ENCODE measurements at regions not wholly inside any gene's neighbourhood (a gene's known extent, or its start where the extent isn't known, plus 50 kb on each side); places are given as distances from the start of the nearest gene placed in this dataset.

DNA sequence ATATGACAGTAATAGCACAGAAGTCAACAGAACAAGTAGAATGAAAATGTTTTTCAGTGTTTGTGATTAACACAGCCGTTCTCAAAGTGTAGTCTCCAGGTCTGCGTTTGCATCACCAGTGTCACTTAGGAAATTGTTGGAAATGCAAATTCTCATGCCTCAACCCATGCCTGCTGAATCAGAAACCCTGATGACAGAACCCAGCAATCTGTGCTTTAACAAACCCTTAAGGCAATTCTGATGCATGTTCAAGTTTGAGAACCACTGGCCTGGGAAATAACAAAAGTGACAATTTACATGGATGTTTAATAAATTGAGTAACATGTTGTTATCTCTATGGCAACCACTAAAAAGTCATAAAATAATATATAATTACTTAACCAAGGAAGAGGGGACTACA is 103.1 kb upstream of the ATP11B start:
- ChIA-PET POLR2A (no interaction called here), CTCF (interaction anchor here (1.2 kb wide), 1 partner anchor 8 kb away, joined by 3 read pairs; no protein-coding TSS in a partner anchor)
- DNase-seq, result no peak
- Mint-ChIP-seq H3K27me3 (peaks cover 46% of the 10 kb centered on the region), H3K36me3 (ENCODE audit: low read depth) (no peaks in the 10 kb centered on the region), H3K4me3 (no peak overlapping the region), H3K4me1 (no peaks in the 10 kb centered on the region), H3K9me3 (no peaks in the 10 kb centered on the region), H3K27ac (no peak overlapping the region)

DNA sequence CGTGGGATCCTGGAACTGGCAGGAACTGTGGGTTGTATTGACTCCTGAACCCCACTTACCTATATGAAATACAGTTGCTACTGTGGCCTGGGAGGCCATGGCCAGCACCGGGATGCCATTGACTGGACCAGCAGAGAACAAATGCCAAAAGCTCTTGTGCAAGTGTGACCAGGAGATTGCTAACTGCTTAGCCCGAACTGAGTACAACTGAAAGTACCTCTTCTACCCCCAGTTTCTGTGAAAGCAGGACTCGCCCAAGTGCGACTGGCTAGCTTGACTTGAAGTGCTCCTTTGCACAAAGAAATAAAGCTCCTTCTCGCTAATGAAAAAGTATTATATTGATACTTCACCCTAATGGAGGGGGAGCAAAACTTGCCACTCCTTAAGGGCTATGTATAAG is 101.3 kb upstream of the ATP11B start:
- no peak overlapping the region for H3K4me3 Mint-ChIP-seq
- H3K27me3 Mint-ChIP-seq, result peaks cover 35% of the 10 kb centered on the region
- ChIA-PET CTCF (no interaction called here), POLR2A (no interaction called here)
- no peaks in the 10 kb centered on the region for H3K9me3 Mint-ChIP-seq
- no peaks in the 10 kb centered on the region for H3K4me1 Mint-ChIP-seq
- DNase-seq, result no peak
- H3K36me3 Mint-ChIP-seq (ENCODE audit: low read depth), result no peaks in the 10 kb centered on the region
- H3K27ac Mint-ChIP-seq, result no peak overlapping the region

DNA sequence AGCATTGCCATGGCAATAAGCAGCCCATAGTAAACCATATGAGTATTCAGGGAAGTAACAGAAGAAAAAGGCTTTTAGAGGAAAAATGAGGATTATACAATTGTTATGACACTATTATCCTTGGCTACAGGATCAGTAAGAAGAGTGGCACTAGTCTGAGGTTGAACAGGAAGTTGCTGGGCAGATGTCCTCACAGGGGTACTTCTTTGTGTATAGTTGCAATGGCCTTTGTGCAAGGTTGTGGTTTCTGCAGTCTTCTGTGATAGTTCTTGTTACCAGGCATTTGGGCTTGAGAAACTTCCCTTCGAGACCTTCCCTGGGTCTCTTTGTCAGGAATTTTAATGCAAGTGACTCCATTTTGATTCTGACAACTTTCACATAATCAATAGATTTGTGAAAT is 100.6 kb upstream of the ATP11B start:
- no peaks in the 10 kb centered on the region for H3K4me1 Mint-ChIP-seq
- no peaks in the 10 kb centered on the region for H3K36me3 Mint-ChIP-seq (ENCODE audit: low read depth)
- no peak for DNase-seq
- H3K9me3 Mint-ChIP-seq, result no peaks in the 10 kb centered on the region
- ChIA-PET CTCF (no interaction called here), POLR2A (no interaction called here)
- H3K4me3 Mint-ChIP-seq, result no peak overlapping the region
- no peak overlapping the region for H3K27ac Mint-ChIP-seq
- peaks cover 31% of the 10 kb centered on the region for H3K27me3 Mint-ChIP-seq

DNA sequence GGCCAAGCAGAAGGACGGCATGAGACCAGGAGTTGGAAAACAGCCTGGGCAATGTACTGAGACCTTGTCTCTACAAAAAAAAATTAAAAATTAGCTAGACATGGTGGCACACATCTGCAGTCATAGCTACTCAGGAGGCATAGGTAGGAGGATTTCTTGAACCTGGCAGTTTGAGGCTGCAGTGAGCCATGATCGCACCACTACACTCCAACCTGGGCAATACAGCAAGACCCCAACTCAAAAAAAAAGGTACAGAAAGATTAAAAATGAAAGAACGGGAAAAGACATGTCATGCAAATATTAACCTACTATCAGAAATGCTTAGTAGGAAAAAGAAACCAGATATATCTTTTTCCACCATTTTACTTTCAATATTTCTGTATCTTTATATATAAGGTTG is 99.6 kb upstream of the ATP11B start:
- POLR2A ChIA-PET, result no interaction called here
- no peak for DNase-seq
- CTCF ChIA-PET, result interaction anchor here (0.6 kb wide), 1 partner anchor 394 kb away, joined by 3 read pairs; no protein-coding TSS in a partner anchor
- Mint-ChIP-seq H3K9me3 (no peaks in the 10 kb centered on the region), H3K27ac (no peak overlapping the region), H3K36me3 (ENCODE audit: low read depth) (no peaks in the 10 kb centered on the region), H3K4me3 (no peak overlapping the region), H3K27me3 (peaks cover 24% of the 10 kb centered on the region), H3K4me1 (no peaks in the 10 kb centered on the region)

DNA sequence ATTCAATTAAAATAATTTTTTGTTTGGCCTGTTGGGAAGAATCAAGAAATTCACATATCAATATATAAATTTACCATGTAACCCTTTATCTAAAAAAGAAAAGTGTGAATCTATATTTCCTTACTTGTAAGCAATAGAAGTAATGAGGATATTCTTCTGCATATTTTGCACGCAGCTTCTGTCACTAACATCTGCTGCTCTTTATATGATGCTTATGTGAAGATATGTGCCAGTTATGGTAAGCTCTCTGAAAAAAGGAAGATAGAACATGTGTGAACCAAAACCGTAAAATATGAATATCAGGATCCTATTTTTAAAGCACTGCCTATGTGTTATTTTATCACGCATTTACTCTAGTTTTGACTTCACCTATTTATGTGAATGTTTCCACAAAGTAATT is 96.4 kb upstream of the ATP11B start:
- H3K27me3 Mint-ChIP-seq, result peaks cover 13% of the 10 kb centered on the region
- CTCF ChIA-PET, result no interaction called here
- no peaks in the 10 kb centered on the region for H3K9me3 Mint-ChIP-seq
- H3K36me3 Mint-ChIP-seq (ENCODE audit: low read depth), result no peaks in the 10 kb centered on the region
- H3K4me3 Mint-ChIP-seq, result no peak overlapping the region
- H3K4me1 Mint-ChIP-seq, result no peaks in the 10 kb centered on the region
- no peak overlapping the region for H3K27ac Mint-ChIP-seq
- POLR2A ChIA-PET, result no interaction called here
- DNase-seq, result no peak

DNA sequence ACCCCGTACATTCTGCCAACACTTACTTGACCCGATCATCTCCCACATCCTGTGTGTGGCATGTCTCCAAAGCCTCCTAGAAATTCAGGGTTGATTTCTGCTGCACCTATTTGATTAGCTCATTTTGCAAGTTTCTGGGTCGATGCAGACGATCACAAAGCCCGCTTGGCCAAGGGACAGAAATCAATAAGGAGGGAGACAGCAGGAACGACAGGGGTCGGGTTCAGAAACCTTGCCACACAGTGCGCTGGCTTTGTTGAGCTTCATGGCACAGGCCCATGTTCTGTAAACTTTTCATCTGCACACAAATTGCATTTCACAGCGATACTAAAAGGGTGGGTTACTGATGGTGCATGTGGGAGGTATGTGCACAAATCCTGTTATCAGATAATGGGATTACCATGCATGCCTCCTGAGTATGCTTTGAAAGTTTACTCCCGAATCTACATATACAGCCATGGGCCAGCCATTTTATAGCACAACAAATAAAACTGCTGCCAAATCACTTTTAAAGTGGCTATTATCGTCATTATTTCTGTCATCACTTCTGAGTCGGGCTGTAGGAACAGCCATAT is 95.9 kb upstream of the ATP11B start:
- Mint-ChIP-seq H3K4me3 (no peak overlapping the region), H3K27ac (no peak overlapping the region), H3K27me3 (peaks cover 18% of the 10 kb centered on the region), H3K4me1 (no peaks in the 10 kb centered on the region), H3K36me3 (ENCODE audit: low read depth) (no peaks in the 10 kb centered on the region), H3K9me3 (no peaks in the 10 kb centered on the region)
- POLR2A ChIA-PET, result no interaction called here
- no peak for DNase-seq
- CTCF ChIA-PET, result interaction anchor here (1.2 to 1.3 kb wide), 2 partner anchors 8 to 11 kb away, joined by 3 read pairs; no protein-coding TSS in a partner anchor

DNA sequence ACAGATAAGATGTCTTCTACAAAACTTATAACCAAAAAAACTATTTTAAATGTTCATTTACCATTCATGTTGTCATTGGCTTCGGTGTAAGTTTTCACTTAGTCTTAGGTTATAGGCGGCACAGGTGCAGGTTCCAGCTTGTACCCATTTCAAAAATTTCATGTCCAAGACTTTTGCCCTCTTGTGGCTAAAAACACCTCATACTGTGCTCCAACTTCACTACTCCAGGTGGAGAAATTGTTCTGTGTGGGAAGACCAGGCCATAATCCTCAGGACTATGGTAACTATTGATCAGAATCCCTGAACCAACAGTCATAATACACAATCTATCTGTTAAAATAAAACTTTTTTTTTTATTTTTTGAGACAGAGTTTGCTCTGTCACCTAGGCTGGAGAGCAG is 95.2 kb upstream of the ATP11B start:
- ChIA-PET POLR2A (no interaction called here), CTCF (interaction anchor here (1.2 to 1.3 kb wide), 2 partner anchors 8 to 12 kb away, joined by 3 read pairs; no protein-coding TSS in a partner anchor)

DNA sequence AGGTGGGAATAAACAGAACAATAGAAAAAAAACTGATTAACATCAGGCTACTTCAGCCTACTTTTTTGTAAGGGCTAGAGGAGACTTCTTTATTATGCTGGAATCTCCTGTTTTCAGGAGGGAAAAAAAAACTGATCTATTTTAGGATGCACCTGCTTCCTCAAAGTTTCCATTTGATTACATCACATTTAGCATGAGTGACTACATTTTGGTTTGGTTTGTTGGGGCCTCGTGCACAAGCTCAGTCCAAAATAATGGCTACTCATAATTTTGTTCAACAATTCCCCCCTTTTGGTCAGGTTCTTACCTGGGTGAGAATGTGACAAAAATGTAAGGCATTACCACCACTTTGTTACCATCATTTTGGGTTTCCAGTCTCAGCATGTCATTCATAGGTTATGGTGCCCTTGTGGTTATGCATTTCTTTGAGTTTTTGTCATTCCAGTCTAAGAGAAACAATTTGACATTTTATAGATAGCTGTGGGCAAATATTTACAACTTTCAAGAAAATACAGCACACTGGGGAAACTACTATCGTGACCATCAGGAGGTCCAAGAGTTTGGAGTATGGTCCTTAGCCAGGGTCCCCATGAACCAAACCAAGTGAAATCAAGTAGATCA is 93.6 kb upstream of the ATP11B start:
- CTCF ChIA-PET, result interaction anchor here (1.0 kb wide), 1 partner anchor 11 kb away, joined by 3 read pairs; no protein-coding TSS in a partner anchor
- POLR2A ChIA-PET, result no interaction called here
- Mint-ChIP-seq H3K27ac (no peak overlapping the region), H3K36me3 (ENCODE audit: low read depth) (no peaks in the 10 kb centered on the region), H3K4me1 (no peaks in the 10 kb centered on the region), H3K4me3 (no peak overlapping the region), H3K9me3 (no peaks in the 10 kb centered on the region), H3K27me3 (peaks cover 23% of the 10 kb centered on the region)
- DNase-seq, result no peak

More for the DNA sequence above, 95.2 kb upstream of the ATP11B start:
- no peaks in the 10 kb centered on the region for H3K4me1 Mint-ChIP-seq
- no peaks in the 10 kb centered on the region for H3K9me3 Mint-ChIP-seq
- no peak overlapping the region for H3K27ac Mint-ChIP-seq
- peaks cover 21% of the 10 kb centered on the region for H3K27me3 Mint-ChIP-seq
- H3K36me3 Mint-ChIP-seq (ENCODE audit: low read depth), result no peaks in the 10 kb centered on the region
- no peak for DNase-seq
- H3K4me3 Mint-ChIP-seq, result no peak overlapping the region

DNA sequence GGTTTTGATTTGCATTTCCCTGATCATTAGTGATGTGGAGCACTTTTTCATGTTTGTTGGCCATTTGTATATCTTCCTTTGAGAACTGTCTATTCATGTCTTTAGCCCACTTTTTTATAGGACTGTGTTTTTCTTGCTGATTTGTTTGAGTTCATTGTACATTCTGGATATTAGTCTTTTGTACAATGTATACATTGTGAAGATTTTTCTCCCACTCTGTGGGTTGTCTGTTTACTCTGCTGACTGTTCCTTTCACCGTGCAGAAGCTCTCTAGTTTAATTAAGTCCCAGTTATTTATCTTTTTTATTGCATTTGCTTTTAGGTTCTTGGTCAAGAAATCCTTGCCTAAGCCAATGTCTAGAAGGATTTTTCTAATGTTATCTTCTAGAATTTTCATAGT is 91.1 kb upstream of the ATP11B start:
- no peak overlapping the region for H3K27ac Mint-ChIP-seq
- ChIA-PET CTCF (no interaction called here), POLR2A (no interaction called here)
- no peak for DNase-seq
- H3K9me3 Mint-ChIP-seq, result no peaks in the 10 kb centered on the region
- no peaks in the 10 kb centered on the region for H3K36me3 Mint-ChIP-seq (ENCODE audit: low read depth)
- H3K4me3 Mint-ChIP-seq, result no peak overlapping the region
- no peaks in the 10 kb centered on the region for H3K4me1 Mint-ChIP-seq
- H3K27me3 Mint-ChIP-seq, result peaks cover 27% of the 10 kb centered on the region

DNA sequence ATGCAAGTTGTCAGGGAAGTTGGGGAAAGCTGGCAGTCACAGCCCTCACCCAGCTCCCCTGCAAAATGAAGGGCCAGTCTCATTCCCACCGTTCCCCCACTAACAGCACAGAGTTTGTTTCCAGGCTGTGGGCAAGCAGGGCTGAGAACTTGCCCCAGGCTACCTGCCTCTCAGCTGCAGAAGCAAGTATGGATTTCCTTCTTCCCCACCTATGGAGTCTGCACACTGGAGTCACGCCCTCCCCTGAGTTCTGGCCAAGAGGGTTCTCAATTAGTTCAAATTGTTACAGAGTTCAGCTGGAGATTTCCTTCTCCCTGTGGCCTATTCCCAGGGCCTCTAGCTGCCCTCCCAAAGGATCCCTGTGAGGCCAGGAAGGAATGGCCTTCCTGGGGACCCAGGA is 90.1 kb upstream of the ATP11B start:
- DNase-seq, result no peak
- Mint-ChIP-seq H3K27me3 (peaks cover 29% of the 10 kb centered on the region), H3K4me1 (no peaks in the 10 kb centered on the region), H3K4me3 (no peak overlapping the region), H3K27ac (no peak overlapping the region), H3K36me3 (ENCODE audit: low read depth) (no peaks in the 10 kb centered on the region), H3K9me3 (no peaks in the 10 kb centered on the region)
- ChIA-PET POLR2A (no interaction called here), CTCF (interaction anchor here (1.1 kb wide), 1 partner anchor 19 kb away, joined by 3 read pairs; no protein-coding TSS in a partner anchor)

DNA sequence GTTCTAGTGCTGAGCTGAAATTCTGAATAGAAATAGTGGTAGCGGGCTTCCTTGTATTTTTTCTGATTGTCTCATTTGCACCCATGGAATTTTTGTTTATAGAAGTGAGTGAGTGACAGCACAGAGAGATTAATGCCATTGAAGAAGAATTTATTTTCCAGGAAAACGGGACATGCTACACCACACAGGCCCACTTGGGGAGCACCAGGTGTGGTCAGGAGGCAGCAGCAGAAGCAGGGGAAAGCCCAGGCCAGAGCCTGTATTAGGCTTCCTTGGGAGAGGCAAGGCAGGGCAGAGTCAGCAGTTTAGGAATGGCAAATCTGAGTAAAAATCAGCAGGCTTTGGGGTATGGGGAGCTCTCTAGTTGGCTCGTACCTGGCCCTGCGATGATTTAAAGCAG is 88.4 kb upstream of the ATP11B start:
- Mint-ChIP-seq H3K4me1 (no peaks in the 10 kb centered on the region), H3K9me3 (no peaks in the 10 kb centered on the region), H3K36me3 (ENCODE audit: low read depth) (no peaks in the 10 kb centered on the region), H3K27me3 (peaks cover 29% of the 10 kb centered on the region), H3K27ac (no peak overlapping the region), H3K4me3 (no peak overlapping the region)
- DNase-seq, result no peak
- ChIA-PET POLR2A (no interaction called here), CTCF (no interaction called here)

DNA sequence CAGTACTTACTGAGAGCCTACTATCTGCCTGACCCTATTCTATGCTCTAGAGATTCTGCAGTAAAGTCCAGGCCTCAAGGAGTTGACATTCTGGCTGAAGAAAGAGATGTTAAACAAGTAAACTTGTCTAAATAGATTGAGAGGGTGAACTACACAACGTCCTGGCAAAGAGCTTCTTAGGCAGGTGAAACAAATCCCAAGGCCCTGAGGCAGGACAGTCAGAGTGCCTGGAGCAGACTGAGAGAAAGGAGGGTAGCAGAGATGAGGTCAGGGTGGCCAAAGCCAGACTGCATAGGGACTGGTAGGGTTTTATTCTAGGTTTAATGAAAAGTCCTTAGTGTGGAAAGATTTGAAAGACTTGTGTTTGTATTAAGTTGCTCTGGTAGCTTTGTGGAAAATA is 84.5 kb upstream of the ATP11B start:
- DNase-seq, result no peak
- ChIA-PET POLR2A (no interaction called here), CTCF (interaction anchor here (1.4 kb wide), 1 partner anchor 8 kb away, joined by 4 read pairs; no protein-coding TSS in a partner anchor)
- H3K27ac Mint-ChIP-seq, result no peak overlapping the region
- H3K9me3 Mint-ChIP-seq, result no peaks in the 10 kb centered on the region
- H3K4me1 Mint-ChIP-seq, result no peaks in the 10 kb centered on the region
- H3K27me3 Mint-ChIP-seq, result peaks cover 11% of the 10 kb centered on the region
- no peak overlapping the region for H3K4me3 Mint-ChIP-seq
- no peaks in the 10 kb centered on the region for H3K36me3 Mint-ChIP-seq (ENCODE audit: low read depth)

DNA sequence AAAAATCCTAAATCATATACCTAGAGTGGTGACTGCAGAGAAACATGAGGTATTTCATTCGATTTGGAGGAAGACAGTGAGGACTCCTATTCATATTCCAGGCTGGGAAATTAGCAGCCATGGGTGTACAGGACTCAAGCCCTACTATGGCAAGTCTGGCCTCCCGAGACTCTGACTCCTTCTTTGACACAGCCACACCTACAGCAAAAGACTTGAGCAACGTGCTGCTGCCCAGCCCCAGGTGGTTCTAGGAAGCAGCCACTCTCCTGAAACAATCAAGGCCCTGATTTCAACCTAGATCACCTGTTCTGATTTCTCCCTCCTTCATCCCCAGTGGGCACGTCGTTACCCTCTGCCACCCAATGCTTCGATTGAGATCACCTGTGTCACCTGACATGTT is 84.0 kb upstream of the ATP11B start:
- no peak for DNase-seq
- Mint-ChIP-seq H3K27me3 (peaks cover 11% of the 10 kb centered on the region), H3K4me3 (no peak overlapping the region), H3K36me3 (ENCODE audit: low read depth) (no peaks in the 10 kb centered on the region), H3K27ac (no peak overlapping the region), H3K4me1 (peaks cover 3% of the 10 kb centered on the region), H3K9me3 (no peaks in the 10 kb centered on the region)
- POLR2A ChIA-PET, result no interaction called here
- CTCF ChIA-PET, result interaction anchor here (1.4 kb wide), 1 partner anchor 8 kb away, joined by 4 read pairs; no protein-coding TSS in a partner anchor

Data from activated CD4-positive, alpha-beta T cell treated with anti-CD3 and anti-CD28 coated beads, Interleukin-2, amount 10 ng/mL, durations not matched to agents 7 days and 5 days (primary cell).